Small intestine (tissue), 7 donors: ENCODE measurements at regions not wholly inside any gene's neighbourhood (a gene's known extent, or its start where the extent isn't known, plus 50 kb on each side); places are given as distances from the start of the nearest gene placed in this dataset.

Experiments
- DNase-seq, 2 donors: peaks; one replicate each; pipeline versions ENCODE4 v3.0.0 to v3.0.0-alpha.2; 2013
- FAIRE-seq: peaks from 2 replicates; lab custom pipeline; 2012; peaks lifted over from hg19 to GRCh38; lab: Jason Lieb, UNC
- H3K27ac ChIP-seq, 3 donors: one replicate each; pipeline ENCODE4 v1.5.1; 2013; ENCODE audit warnings: low read length in 2 of 3, mild to moderate bottlenecking in 2 of 3, control low read depth in 1 of 3, inconsistent platforms in 1 of 3, low read depth in 1 of 3, moderate library complexity in 1 of 3
- H3K27me3 ChIP-seq, 3 donors: one replicate each; pipeline ENCODE4 v1.6.1; 2013; ENCODE audit warnings: low read length in 3 of 3, inconsistent platforms in 1 of 3; ENCODE audit not compliant: control insufficient read depth in 3 of 3, insufficient read depth in 3 of 3
- H3K36me3 ChIP-seq, 3 donors: one replicate each; pipeline ENCODE4 v1.6.1; 2013; ENCODE audit warnings: low read length in 3 of 3, inconsistent platforms in 1 of 3, low read depth in 1 of 3, mild to moderate bottlenecking in 1 of 3, moderate library complexity in 1 of 3; ENCODE audit not compliant: control insufficient read depth in 3 of 3, insufficient read depth in 2 of 3
- H3K4me1 ChIP-seq, 3 donors: one replicate each; pipeline ENCODE4 v1.6.1; 2013; ENCODE audit warnings: low read length in 2 of 3, inconsistent platforms in 1 of 3, low read depth in 1 of 3, mild to moderate bottlenecking in 1 of 3, moderate library complexity in 1 of 3; ENCODE audit not compliant: control insufficient read depth in 3 of 3, insufficient read depth in 2 of 3
- H3K4me3 ChIP-seq, 3 donors: one replicate each; pipeline ENCODE4 v1.5.1; 2013; ENCODE audit warnings: low read length in 3 of 3, control low read depth in 1 of 3, inconsistent platforms in 1 of 3, low read depth in 1 of 3, mild to moderate bottlenecking in 1 of 3, moderate library complexity in 1 of 3
- H3K9me3 ChIP-seq, 2 donors: one replicate each; pipeline ENCODE4 v1.6.1; 2013; ENCODE audit warnings: low read depth in 1 of 2, low read length in 1 of 2; ENCODE audit not compliant: control insufficient read depth in 2 of 2, insufficient read depth in 1 of 2
- WGBS, 3 donors: extraction: QIAGEN DNeasy Blood & Tissue Kit; methylation state at CpG; one replicate each; pipeline ENCODE4 v1.1.7; 2013; 5-methylcytosine and 5-hydroxymethylcytosine counted together
- donor health status: healthy with polysubstance abuse.
- donor health status: control.
- donor health status: control.
- donor health status: Bipolar disorder and iron deficiency.
- donor health status: healthy.

DNA sequence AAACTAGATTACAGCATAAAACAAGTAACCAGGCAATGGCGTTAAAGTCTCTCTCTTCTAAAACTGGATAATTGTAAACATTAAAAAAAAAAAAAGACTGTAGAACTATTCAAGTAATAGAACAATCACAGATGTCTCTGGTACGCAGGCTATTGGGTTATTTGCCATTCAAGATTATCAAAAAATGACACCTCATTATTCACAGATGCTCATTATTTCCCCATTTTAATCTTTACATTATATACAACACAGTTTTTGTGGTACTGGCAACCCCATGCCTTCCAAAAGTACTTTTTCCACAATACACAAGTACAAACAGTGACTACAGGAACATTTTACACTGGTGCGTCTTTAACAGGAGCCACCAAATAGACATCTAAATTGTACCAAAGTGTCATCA is 109.4 kb downstream of the ZNF608 start:
- Histone ChIP-seq H3K36me3 (peaks cover 0 to 18% (median 2%) of the 10 kb centered on the region in 3 donors), H3K4me3 (no peak overlapping the region), H3K27ac (no peak overlapping the region), H3K9me3 (no peaks in the 10 kb centered on the region), H3K27me3 (peaks cover 0 to 2% (median 0%) of the 10 kb centered on the region in 3 donors), H3K4me1 (peaks cover 0 to 50% (median 2%) of the 10 kb centered on the region in 3 donors)
- DNase-seq, result no peak
- FAIRE-seq, result no peak
- WGBS, 3 donors, result 96 to 97% (median 96%) methylated on average over 3 of the region's 3 CpGs

DNA sequence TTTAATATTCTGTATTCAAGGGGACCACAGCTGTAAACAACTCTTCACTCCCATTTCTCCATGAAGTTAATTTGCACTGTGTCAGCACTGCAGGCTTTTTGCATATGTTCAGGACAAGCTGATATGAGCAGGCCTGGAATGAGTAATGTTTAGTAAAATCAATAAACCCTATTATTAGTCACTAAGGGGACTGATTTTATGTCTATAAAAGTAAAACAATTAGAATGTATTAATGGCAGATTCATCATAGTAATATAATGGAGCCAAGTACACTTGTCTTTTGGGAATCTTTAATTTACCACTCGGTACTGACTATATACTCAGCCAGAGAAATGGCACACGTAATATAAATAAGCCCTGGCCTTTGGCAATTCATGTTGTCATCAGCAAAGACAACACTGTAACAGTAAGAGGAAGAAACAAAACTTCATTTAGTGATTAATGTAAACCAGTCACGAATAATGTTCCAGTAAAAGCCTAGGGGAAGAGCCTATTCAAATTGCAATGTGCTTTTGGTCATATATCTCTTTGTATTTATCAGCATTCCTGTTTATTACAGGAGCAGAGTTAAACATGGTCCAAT is 111.6 kb downstream of the ZNF608 start:
- H3K27me3 ChIP-seq, result no peaks in the 10 kb centered on the region
- FAIRE-seq, result no peak
- H3K9me3 ChIP-seq, result no peaks in the 10 kb centered on the region
- no peak overlapping the region for H3K4me3 ChIP-seq
- peaks cover 0 to 23% (median 2%) of the 10 kb centered on the region in 3 donors for H3K36me3 ChIP-seq
- H3K4me1 ChIP-seq, result peaks cover 0 to 49% (median 0%) of the 10 kb centered on the region in 3 donors
- peak overlapping the region in 1 of 3 donors; percentile 24 for H3K27ac ChIP-seq
- peak; percentile 16 to 29 for DNase-seq
- 53 to 65% (median 57%) methylated on average over 3 of the region's 3 CpGs for WGBS, 3 donors

DNA sequence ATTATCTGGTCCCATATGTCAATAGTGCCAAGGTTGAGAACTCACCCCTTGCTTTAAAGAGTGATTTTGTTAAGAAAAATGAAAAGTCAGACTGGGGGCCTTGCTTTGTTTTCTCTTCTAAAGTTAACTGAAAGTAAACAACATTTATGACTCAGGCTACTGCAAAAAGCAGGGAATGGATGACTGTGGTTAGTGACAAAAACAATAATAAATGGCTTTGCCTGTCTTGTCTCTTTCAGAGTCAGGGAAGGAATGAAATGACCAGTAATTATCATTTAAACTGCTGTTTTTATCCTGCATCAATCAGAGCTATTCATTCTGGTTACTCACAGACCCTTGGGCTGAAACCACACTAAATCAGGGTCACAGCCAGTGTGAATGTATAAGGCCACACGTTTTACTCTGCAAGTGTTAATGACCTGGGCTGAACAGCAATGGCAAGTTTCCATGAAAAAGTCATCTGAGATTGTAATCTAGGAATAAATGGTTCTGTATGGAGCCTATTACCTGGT is 112.2 kb downstream of the ZNF608 start:
- H3K27ac ChIP-seq, result peak overlapping the region in 1 of 3 donors; percentile 24

DNA sequence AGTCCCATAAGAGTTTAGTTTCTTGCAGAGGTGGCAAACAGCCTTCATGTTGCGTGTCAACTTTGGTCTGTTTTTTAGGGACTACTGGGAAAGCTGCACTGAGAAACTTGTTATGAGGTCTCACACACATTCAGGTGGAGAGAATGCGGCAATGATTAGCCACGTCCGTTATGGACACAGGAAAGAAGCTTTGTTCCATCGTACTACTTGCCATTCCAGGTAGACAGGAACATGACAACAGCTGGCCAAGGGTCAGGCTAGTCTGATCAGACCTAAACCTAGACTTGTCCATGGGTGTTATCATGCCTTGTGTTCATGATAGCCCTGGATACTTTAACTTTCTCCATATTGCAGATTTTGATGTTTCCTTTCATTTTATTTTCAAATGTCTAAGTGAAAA is 113.2 kb downstream of the ZNF608 start:
- no peaks in the 10 kb centered on the region for H3K9me3 ChIP-seq
- WGBS, 3 donors, result 76 to 92% (median 86%) methylated on average over 5 of the region's 5 CpGs
- H3K27ac ChIP-seq, result peak overlapping the region in 1 of 3 donors; percentile 8
- H3K36me3 ChIP-seq, result peaks cover 0 to 18% (median 0%) of the 10 kb centered on the region in 3 donors
- FAIRE-seq (no peak), DNase-seq (peak in 1 of 2 donors; percentile 17)
- no peak overlapping the region for H3K4me3 ChIP-seq
- H3K4me1 ChIP-seq, result peaks cover 0 to 57% (median 0%) of the 10 kb centered on the region in 3 donors
- no peaks in the 10 kb centered on the region for H3K27me3 ChIP-seq

More for the DNA sequence above, 112.2 kb downstream of the ZNF608 start:
- peaks cover 0 to 23% (median 2%) of the 10 kb centered on the region in 3 donors for H3K36me3 ChIP-seq
- FAIRE-seq (no peak), DNase-seq (no peak)
- no peaks in the 10 kb centered on the region for H3K9me3 ChIP-seq
- H3K27me3 ChIP-seq, result no peaks in the 10 kb centered on the region
- peaks cover 0 to 51% (median 0%) of the 10 kb centered on the region in 3 donors for H3K4me1 ChIP-seq
- H3K4me3 ChIP-seq, result no peak overlapping the region
- WGBS, 3 donors, result 21 to 40% (median 25%) methylated on average over 1 of the region's 1 CpG

DNA sequence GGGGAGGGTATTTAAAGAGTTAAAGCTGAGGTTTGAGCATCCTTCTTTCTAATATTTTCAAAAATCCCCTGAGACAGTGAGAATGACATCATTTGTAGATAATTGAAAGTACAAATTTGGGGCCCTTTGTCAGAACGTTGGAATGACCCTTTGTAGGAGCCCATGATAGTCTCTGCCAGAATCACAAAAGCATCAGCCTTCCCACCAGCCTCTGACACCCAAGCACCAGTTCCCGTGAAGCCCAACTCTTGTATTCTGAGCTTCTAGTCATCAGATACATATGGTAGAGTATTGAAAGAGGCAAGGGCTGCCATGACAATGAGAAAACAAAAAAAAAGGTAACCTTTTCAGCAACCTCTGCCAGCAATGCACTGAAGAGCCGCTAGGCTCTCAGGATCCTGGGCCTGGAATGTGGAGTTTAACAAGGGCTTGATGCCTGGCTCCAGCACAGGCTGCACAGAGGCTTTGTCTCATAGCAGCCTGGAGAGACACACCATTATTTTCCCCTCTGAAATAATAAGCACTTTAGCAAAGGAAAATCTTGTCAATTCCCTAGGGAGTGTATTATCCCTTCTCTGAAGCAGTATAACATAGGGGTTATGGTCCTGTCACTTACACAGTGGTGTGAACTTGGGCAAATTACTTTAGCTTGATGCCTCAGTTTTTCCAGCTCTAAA is 114.4 kb downstream of the ZNF608 start:
- 65 to 71% (median 67%) methylated on average over 3 of the region's 3 CpGs for WGBS, 3 donors
- Histone ChIP-seq H3K4me3 (no peak overlapping the region), H3K36me3 (peaks cover 0 to 10% (median 0%) of the 10 kb centered on the region in 3 donors), H3K27me3 (no peaks in the 10 kb centered on the region), H3K27ac (no peak overlapping the region), H3K9me3 (no peaks in the 10 kb centered on the region), H3K4me1 (peaks cover 0 to 60% (median 0%) of the 10 kb centered on the region in 3 donors)
- DNase-seq, result no peak
- no peak for FAIRE-seq

DNA sequence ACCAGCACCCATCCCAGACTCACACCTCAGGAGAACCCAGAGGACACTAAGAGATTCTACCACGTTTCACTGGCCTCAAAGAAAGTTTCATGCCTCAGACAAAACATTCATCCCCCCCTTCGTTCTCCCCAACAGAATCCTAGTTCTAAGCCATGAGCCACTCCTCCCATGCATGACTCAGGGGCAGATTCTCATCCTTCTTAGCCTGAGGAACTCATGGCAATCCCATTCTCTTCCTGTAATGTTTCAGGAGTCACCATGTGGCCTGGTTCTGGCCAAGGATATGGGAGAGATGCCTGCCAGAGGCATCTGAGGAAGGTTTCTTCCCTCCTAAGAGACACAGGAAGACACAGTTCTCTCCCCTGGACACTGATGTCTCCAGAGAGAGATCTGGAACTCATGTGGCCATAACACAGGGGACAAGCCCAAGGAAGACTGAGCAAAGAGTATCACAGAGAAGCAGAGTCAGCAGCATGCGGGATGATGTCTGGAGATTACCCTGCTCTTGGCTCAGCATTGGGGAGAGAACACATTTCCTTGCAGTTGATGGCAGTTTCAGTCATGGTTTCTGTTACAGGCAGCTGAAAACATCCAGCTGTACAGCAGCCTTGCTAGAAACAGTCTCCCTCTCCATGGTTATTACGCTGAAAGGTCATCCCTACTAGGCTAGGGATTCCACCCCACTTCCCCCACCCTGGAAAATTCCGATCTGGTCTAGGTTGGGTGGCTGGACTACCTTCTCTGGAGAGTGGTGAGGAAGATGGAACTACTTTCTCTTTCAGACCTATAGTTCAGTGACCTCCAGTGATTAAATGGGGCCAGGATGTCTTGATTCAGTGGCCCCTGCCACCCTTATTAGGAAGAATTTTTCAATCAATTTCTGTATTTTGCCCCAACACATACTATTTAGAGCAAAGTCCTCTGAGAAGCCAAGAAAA is 115.4 kb downstream of the ZNF608 start:
- WGBS, 3 donors, result 70 to 84% (median 78%) methylated on average over 5 of the region's 5 CpGs

DNA sequence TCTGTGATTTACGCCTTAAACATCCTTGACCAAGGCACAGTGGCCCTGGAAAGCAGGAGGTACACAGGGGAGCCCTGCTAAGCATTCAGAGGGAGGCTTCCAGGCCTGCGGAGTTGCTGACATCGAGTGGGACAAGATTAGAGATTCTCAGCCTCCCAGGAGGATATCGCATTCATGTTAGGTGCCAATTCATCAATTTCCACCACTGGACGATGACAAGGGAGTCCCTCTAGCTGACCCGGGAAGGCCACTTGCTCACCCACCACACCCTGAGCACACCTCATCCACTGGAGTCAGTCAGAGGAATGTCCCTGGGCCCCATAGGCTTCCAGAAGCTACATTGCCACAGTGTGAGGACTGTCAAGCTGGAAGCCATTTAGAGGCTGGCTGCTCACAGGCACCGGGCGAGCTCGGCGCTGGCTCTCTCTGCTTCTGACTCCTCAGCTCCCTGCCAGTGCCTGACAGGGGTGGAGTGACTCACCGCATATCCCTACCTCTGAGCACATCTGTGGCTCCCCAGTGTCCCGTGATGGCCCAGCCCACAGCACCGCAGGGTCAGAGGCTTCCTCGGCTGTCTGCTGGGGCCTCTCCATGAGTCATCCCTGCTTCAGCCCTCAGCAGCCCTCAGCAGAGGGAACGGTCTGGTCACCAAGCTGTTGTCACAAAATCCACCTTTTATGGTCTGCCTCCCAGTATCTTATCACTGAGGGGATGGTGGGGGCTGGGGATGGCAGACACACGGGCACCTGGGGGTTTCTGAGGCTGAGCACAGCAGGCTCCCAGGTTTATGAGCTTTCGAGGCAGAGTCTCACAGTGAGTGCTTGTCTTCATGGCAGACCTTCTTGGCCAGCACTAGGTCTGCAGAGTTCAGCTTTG is 117.5 kb downstream of the ZNF608 start:
- Histone ChIP-seq H3K4me1 (peaks cover 0 to 45% (median 0%) of the 10 kb centered on the region in 3 donors), H3K27ac (peak overlapping the region in 1 of 3 donors; percentile 93), H3K9me3 (no peaks in the 10 kb centered on the region), H3K4me3 (peak overlapping the region in 1 of 3 donors; percentile 13), H3K36me3 (peaks cover 0 to 10% (median 0%) of the 10 kb centered on the region in 3 donors), H3K27me3 (no peaks in the 10 kb centered on the region)
- 73 to 79% (median 74%) methylated on average over 17 of the region's 17 CpGs for WGBS, 3 donors
- FAIRE-seq (no peak), DNase-seq (peak; percentile 29 to 91)

More for the DNA sequence above, 115.4 kb downstream of the ZNF608 start:
- Histone ChIP-seq H3K4me1 (peaks cover 0 to 60% (median 0%) of the 10 kb centered on the region in 3 donors), H3K27ac (peak overlapping the region in 1 of 3 donors; percentile 26), H3K27me3 (no peaks in the 10 kb centered on the region), H3K9me3 (no peaks in the 10 kb centered on the region), H3K36me3 (peaks cover 0 to 10% (median 0%) of the 10 kb centered on the region in 3 donors), H3K4me3 (no peak overlapping the region)
- FAIRE-seq (no peak), DNase-seq (peak in 1 of 2 donors; percentile 22)
